ENCODE measurements at regions not wholly inside any gene's neighbourhood (a gene's known extent, or its start where the extent isn't known, plus 50 kb on each side); places are given as distances from the start of the nearest gene placed in this dataset.

DNA sequence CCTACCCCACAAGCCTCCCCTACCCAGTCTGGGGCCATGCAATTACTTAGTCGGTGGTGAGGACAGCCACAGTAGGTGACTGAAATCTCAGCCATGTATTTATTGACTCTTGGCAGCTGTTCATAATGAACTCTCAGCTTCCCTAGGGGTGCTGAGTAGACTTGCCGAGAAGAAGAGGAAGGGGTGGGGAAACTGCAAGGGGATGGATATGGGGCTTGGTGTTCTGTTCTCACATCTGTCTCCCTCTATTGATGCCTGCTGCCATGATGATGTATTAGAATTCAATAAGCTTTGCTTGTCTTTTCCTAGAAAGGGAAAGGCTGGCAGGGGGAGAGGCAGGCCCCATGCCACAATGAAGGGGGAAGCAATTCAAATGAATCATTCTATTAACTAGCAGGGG is 112.9 kb downstream of the GP2 start:
- DNase-seq (ENCODE audit: low spot score) = no peak
- TF ChIP-seq, protein P1, sequence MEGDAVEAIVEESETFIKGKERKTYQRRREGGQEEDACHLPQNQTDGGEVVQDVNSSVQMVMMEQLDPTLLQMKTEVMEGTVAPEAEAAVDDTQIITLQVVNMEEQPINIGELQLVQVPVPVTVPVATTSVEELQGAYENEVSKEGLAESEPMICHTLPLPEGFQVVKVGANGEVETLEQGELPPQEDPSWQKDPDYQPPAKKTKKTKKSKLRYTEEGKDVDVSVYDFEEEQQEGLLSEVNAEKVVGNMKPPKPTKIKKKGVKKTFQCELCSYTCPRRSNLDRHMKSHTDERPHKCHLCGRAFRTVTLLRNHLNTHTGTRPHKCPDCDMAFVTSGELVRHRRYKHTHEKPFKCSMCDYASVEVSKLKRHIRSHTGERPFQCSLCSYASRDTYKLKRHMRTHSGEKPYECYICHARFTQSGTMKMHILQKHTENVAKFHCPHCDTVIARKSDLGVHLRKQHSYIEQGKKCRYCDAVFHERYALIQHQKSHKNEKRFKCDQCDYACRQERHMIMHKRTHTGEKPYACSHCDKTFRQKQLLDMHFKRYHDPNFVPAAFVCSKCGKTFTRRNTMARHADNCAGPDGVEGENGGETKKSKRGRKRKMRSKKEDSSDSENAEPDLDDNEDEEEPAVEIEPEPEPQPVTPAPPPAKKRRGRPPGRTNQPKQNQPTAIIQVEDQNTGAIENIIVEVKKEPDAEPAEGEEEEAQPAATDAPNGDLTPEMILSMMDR (IDR thresholded peaks at IDR 0.05; ENCODE audit: extremely low read depth, missing control alignments) = no peak

DNA sequence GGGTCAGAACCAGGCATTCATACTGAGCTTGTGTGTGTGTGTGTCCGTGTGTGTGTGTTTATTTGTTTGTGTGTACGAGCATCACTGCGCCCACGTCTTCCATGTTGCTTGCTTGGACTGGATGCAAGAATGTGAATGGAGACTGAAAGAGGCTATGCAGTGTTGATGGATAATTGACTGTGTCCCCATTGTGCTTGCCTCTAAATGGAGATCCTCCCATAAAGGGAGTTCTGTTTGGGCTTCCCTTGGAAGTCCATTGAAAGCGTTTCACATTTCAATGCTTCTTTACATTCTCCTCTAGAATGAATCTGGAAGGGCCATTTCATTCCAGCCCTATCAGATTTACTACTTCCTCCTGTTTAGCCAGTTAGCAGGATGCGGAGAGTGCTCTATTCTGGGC is 124.0 kb downstream of the GP2 start:
- TF ChIP-seq, protein P1 (IDR thresholded peaks at IDR 0.05; ENCODE audit: extremely low read depth, missing control alignments) = no peak
- no peak for DNase-seq (ENCODE audit: low spot score)

DNA sequence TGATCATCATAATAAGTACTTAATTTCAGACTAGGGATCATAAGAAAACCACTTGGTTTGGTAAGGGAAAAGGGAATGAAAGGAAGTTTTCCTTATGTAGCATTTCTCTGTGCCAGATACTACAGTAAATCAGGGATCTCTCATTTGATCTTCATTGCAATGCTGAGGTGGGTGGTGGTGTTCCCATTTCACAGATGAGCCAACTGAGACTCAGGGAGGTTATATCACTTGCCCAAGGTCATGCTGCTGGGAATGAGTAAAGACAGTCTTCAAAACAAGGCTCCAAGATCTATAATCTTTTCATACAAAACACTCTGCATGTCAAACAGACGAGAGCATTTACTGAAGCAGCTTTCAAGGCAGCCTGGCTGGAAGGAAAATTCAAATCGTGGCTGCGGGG is 124.6 kb downstream of the GP2 start:
- TF ChIP-seq, protein P1 (IDR thresholded peaks at IDR 0.05; ENCODE audit: extremely low read depth, missing control alignments) = no peak

DNA sequence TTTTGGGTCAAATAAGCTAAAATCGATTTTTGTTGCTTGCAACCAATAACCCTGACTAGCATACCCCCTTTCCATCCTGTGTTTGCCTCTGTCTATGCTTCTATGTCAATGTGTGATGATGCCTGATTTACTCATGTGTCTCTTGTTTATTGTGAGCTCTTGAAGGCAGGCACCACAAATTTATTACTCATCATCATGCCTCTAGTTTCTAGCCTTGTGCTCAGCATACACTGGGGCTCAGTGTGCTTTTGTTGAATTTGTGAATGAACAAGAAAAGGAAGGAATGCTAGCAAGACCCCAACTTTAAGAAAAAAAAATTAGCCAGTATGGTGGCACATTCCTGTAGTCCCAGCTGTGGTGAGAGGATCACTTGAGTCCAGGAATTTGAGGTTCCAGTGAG is 119.1 kb upstream of the GPR139 start:
- TF ChIP-seq, protein P1 (IDR thresholded peaks at IDR 0.05; ENCODE audit: extremely low read depth, missing control alignments) = no peak
- no peak for DNase-seq (ENCODE audit: low spot score)

More for the DNA sequence above, 124.6 kb downstream of the GP2 start:
- no peak for DNase-seq (ENCODE audit: low spot score)

DNA sequence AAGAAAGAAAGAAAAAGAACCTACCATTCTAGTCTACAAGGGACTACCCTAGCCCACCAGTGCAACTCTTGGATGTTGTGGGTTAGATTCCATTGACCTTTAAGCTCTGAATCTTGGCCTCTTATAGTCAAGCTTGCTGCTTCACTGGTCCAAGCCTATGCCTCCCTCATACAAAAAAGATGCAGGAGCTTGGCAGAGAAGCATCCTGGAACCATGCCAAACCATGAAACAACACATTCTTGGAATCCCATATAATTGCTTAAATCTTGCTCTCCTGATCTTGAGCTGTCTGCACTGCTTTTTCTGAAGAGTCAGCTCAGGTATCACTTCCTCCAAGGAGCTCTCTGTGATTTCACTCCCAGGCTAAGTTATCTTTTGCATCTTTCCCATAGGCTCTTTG is 117.9 kb upstream of the GPR139 start:
- TF ChIP-seq, protein P1 (IDR thresholded peaks at IDR 0.05; ENCODE audit: extremely low read depth, missing control alignments) = no peak
- no peak for DNase-seq (ENCODE audit: low spot score)

DNA sequence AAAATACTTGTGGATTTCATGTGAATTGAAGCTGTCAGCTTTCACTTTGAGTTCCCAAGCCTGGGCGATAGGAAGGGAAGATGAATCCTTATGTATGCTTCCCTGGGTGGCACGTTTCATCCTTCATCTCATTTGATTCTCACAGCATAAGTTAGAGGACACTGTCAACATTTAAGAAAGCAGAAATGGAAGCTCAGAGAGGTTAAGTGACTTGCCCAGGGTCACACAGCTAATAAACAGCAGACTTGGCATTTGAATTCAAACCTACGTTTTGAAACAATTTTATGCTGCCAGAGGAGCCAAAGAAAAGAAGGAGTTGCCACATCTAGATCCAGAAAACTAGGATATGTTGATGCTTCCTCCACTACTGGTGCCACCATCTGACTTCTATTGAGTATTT is 108.3 kb upstream of the GPR139 start:
- TF ChIP-seq, protein P1 (IDR thresholded peaks at IDR 0.05; ENCODE audit: extremely low read depth, missing control alignments) = no peak
- DNase-seq (ENCODE audit: low spot score) = no peak

DNA sequence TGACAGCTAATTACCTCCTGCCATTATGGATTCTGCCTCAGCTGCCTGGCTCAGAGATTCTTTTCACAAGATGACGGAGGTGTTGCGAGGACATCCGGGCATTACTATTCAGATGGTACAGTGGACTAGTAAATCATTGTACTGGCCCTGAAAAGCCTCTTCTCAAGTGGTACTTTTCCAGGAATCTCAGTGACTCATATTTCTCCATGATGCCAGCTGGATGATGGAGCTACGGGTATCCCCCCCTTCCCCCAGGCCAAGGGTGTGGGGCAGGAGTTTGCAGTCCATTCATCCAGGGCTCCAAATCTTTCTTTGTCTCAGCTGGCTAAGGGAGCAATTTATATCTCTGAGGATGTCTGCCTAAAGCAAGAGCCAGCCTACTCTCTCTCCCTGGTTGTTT is 107.7 kb upstream of the GPR139 start:
- DNase-seq (ENCODE audit: low spot score) = no peak
- TF ChIP-seq, protein P1 (IDR thresholded peaks at IDR 0.05; ENCODE audit: extremely low read depth, missing control alignments) = no peak
